H1 (cell line): ENCODE measurements at regions not wholly inside any gene's neighbourhood (a gene's known extent, or its start where the extent isn't known, plus 50 kb on each side); places are given as distances from the start of the nearest gene placed in this dataset.

Experiments
- CTCF ChIA-PET: fragments of 300-600 bp; sonication (Branson Sonifier 250); formaldehyde crosslinking; loops from one replicate; lab custom pipeline; 2021; ENCODE audit not compliant: partially characterized antibody; lab: Charles Lee
- POLR2A ChIA-PET: fragments of 300-600 bp; sonication (Branson Sonifier 250); formaldehyde crosslinking; loops from one replicate; lab custom pipeline; 2021; ENCODE audit warnings: inconsistent platforms; ENCODE audit not compliant: partially characterized antibody; lab: Charles Lee
- DNase-seq, 2 experiments: peaks; one replicate each; pipeline versions ENCODE4 v3.0.0 to v3.0.0-alpha.2; 2010 to 2022; ENCODE audit warnings: low spot score in 2 of 2, low read depth in 1 of 2, mixed read lengths in 1 of 2
- FAIRE-seq: peaks from 2 replicates; lab custom pipeline; 2011; peaks lifted over from hg19 to GRCh38; lab: Jason Lieb, UNC
- H2AFZ ChIP-seq: 2 replicates; pipeline ENCODE4 v1.8.1; 2012; ENCODE audit warnings: low read length, inconsistent platforms
- H2AK5ac ChIP-seq: 2 replicates; pipeline ENCODE4 v1.6.1; 2013; ENCODE audit warnings: low read depth, low read length
- H2BK120ac ChIP-seq: replicated peaks from 2 replicates; pipeline ENCODE3; 2013; ENCODE audit warnings: low read depth, low read length, inconsistent platforms
- H2BK12ac ChIP-seq: 2 replicates; pipeline ENCODE4 v1.6.1; 2013; ENCODE audit warnings: low read depth, low read length
- H2BK15ac ChIP-seq: 2 replicates; pipeline ENCODE4 v1.6.1; 2013; ENCODE audit warnings: low read length
- H2BK20ac ChIP-seq: 2 replicates; pipeline ENCODE4 v1.6.1; 2013; ENCODE audit warnings: low read length
- H2BK5ac ChIP-seq: 2 replicates; pipeline ENCODE4 v1.6.1; 2013; ENCODE audit warnings: low read depth, low read length
- H3K14ac ChIP-seq: 2 replicates; pipeline ENCODE4 v1.6.1; 2013; ENCODE audit warnings: inconsistent platforms; ENCODE audit not compliant: insufficient read length
- H3K18ac ChIP-seq: 2 replicates; pipeline ENCODE4 v1.6.1; 2013; ENCODE audit warnings: low read length; ENCODE audit errors: extremely low read depth
- H3K23ac ChIP-seq: 2 replicates; pipeline ENCODE4 v1.6.1; 2013; ENCODE audit warnings: inconsistent platforms; ENCODE audit not compliant: insufficient read length
- H3K23me2 ChIP-seq: 2 replicates; pipeline ENCODE4 v1.6.1; 2013; ENCODE audit warnings: low read depth, low read length
- H3K27ac ChIP-seq: 2 replicates; pipeline ENCODE4 v1.6.1; 2011; ENCODE audit warnings: low read depth, low read length, inconsistent platforms
- H3K27me3 ChIP-seq, 4 experiments: replicated peaks in 1 of 4; 1 replicate in 1 of 4; 2 replicates in 3 of 4; pipeline versions ENCODE4 v1.6.1 to v1.8.1; 2011 to 2013; ENCODE audit warnings: low read length in 3 of 4, mild to moderate bottlenecking in 3 of 4, inconsistent platforms in 2 of 4, mixed read lengths in 2 of 4, moderate library complexity in 1 of 4; ENCODE audit not compliant: control insufficient read depth in 3 of 4, insufficient read depth in 3 of 4; ENCODE audit errors: extremely low read depth in 1 of 4
- H3K36me3 ChIP-seq, 4 experiments: 2 replicates each; pipeline versions ENCODE4 v1.6.1 to v1.8.1; 2011 to 2013; ENCODE audit warnings: mild to moderate bottlenecking in 4 of 4, low read length in 3 of 4, moderate library complexity in 2 of 4, control low read depth in 1 of 4, inconsistent platforms in 1 of 4; ENCODE audit not compliant: insufficient read depth in 4 of 4, control insufficient read depth in 2 of 4
- H3K4ac ChIP-seq: replicated peaks from 2 replicates; pipeline ENCODE3; 2013; ENCODE audit warnings: low read length, low read depth, mixed read lengths, inconsistent platforms; ENCODE audit not compliant: insufficient read length
- H3K4me1 ChIP-seq, 4 experiments: replicated peaks in 1 of 4; 1 replicate in 1 of 4; 2 replicates in 3 of 4; pipeline versions ENCODE4 v1.6.1 to v1.8.1; 2011 to 2013; ENCODE audit warnings: low read length in 3 of 4, inconsistent platforms in 2 of 4, mixed read lengths in 1 of 4; ENCODE audit not compliant: insufficient read depth in 4 of 4, control insufficient read depth in 3 of 4
- H3K4me2 ChIP-seq, 2 experiments: 2 replicates each; pipeline versions ENCODE4 v1.6.1 to v1.8.1; 2011 to 2013; ENCODE audit warnings: low read depth in 2 of 2, low read length in 2 of 2, control low read depth in 1 of 2, inconsistent platforms in 1 of 2, mild to moderate bottlenecking in 1 of 2; ENCODE audit not compliant: insufficient read depth in 1 of 2
- H3K4me3 ChIP-seq, 4 experiments: fragments of 200-600, 300-600 bp in 1 of 4; sonication (generic), shearing (Covaris generic), sonication (Bioruptor Twin) in 1 of 4; 2 replicates each; pipeline versions ENCODE4 v1.5.1 to v1.8.1; 2011 to 2016; ENCODE audit warnings: low read length in 4 of 4, low read depth in 3 of 4, control low read depth in 2 of 4, inconsistent platforms in 2 of 4, mild to moderate bottlenecking in 2 of 4, mixed read lengths in 1 of 4, moderate library complexity in 1 of 4; ENCODE audit not compliant: insufficient read depth in 2 of 4; ENCODE audit errors: extremely low read depth in 1 of 4
- H3K56ac ChIP-seq: replicated peaks from 2 replicates; pipeline ENCODE3; 2013; ENCODE audit warnings: low read depth, mild to moderate bottlenecking, mixed read lengths, low read length, inconsistent platforms; ENCODE audit not compliant: insufficient read length
- H3K79me1 ChIP-seq: 2 replicates; pipeline ENCODE4 v1.6.1; 2013; ENCODE audit warnings: low read depth, low read length, control low read depth
- H3K79me2 ChIP-seq, 2 experiments: 2 replicates each; pipeline versions ENCODE4 v1.6.1 to v1.8.1; 2012 to 2013; ENCODE audit warnings: low read length in 2 of 2, mild to moderate bottlenecking in 2 of 2, inconsistent platforms in 1 of 2; ENCODE audit not compliant: insufficient read depth in 2 of 2, control insufficient read depth in 1 of 2
- H3K9ac ChIP-seq, 4 experiments: replicated peaks in 1 of 4; 1 replicate in 1 of 4; 2 replicates in 3 of 4; pipeline versions ENCODE4 v1.6.1 to v1.8.1; 2011 to 2013; ENCODE audit warnings: low read depth in 3 of 4, low read length in 3 of 4, control low read depth in 2 of 4, mild to moderate bottlenecking in 2 of 4, moderate library complexity in 2 of 4, inconsistent platforms in 1 of 4; ENCODE audit errors: extremely low read depth in 1 of 4
- H3K9me3 ChIP-seq, 2 experiments: 2 replicates each; pipeline versions ENCODE4 v1.6.1 to v1.8.1; 2012 to 2013; ENCODE audit warnings: mild to moderate bottlenecking in 2 of 2, moderate library complexity in 2 of 2, control low read depth in 1 of 2, inconsistent platforms in 1 of 2, low read depth in 1 of 2, low read length in 1 of 2, mixed read lengths in 1 of 2; ENCODE audit not compliant: insufficient read depth in 2 of 2
- H4K20me1 ChIP-seq, 2 experiments: replicated peaks in 1 of 2; 2 replicates each; pipeline versions ENCODE3 to v1.8.1; 2011 to 2013; ENCODE audit warnings: inconsistent platforms in 2 of 2, low read length in 2 of 2, mild to moderate bottlenecking in 1 of 2; ENCODE audit not compliant: insufficient read depth in 2 of 2, control insufficient read depth in 1 of 2
- H4K5ac ChIP-seq: 2 replicates; pipeline ENCODE4 v1.6.1; 2013; ENCODE audit warnings: low read length, low read depth, mixed read lengths, inconsistent platforms; ENCODE audit not compliant: insufficient read length
- H4K8ac ChIP-seq: 2 replicates; pipeline ENCODE4 v1.8.0; 2013; ENCODE audit warnings: mild to moderate bottlenecking, moderate library complexity, low read length, inconsistent platforms; ENCODE audit not compliant: insufficient read depth; ENCODE audit errors: extremely low read depth
- H4K91ac ChIP-seq: replicated peaks from 2 replicates; pipeline ENCODE3; 2013; ENCODE audit warnings: low read length, mixed read lengths, inconsistent platforms; ENCODE audit not compliant: insufficient read length
- BRCA1 ChIP-seq: IDR thresholded peaks from 2 replicates; pipeline ENCODE4 v1.6.1; 2012; ENCODE audit warnings: low read depth, low read length, improper control_type of control experiment
- CBX8 ChIP-seq: fragments of 300-800, 300-1000 bp; sonication (generic); IDR thresholded peaks from 2 replicates; pipeline ENCODE4 v1.7.1; 2016; ENCODE audit warnings: low read depth, low read length, borderline replicate concordance
- CHD1 ChIP-seq: IDR thresholded peaks from 2 replicates; pipeline ENCODE4 v1.6.1; 2012; ENCODE audit warnings: low read depth, low read length, improper control_type of control experiment
- CTBP2 ChIP-seq: IDR thresholded peaks from 2 replicates; pipeline ENCODE4 v1.7.0; 2011; ENCODE audit warnings: borderline replicate concordance, mild to moderate bottlenecking, moderate library complexity, mixed read lengths, low read length; ENCODE audit not compliant: insufficient read depth, insufficient read length
- EP300 ChIP-seq, 2 experiments: IDR thresholded peaks; 1 replicate in 1 of 2; 2 replicates in 1 of 2; pipeline ENCODE4 v1.6.1; 2011 to 2012; ENCODE audit warnings: low read depth in 2 of 2, low read length in 2 of 2, mild to moderate bottlenecking in 2 of 2, borderline replicate concordance in 1 of 2, inconsistent platforms in 1 of 2, moderate library complexity in 1 of 2
- HDAC6 ChIP-seq: IDR thresholded peaks from one replicate; pipeline ENCODE4 v1.7.1; 2012; ENCODE audit warnings: low read depth, mild to moderate bottlenecking, inconsistent platforms, low read length, moderate library complexity
- KDM4A ChIP-seq: IDR thresholded peaks from one replicate; pipeline ENCODE4 v1.7.1; 2012; ENCODE audit warnings: low read depth, mild to moderate bottlenecking, moderate library complexity, low read length, inconsistent platforms; ENCODE audit not compliant: severe bottlenecking
- POLR2A ChIP-seq, 2 experiments: IDR thresholded peaks; 1 replicate in 1 of 2; 2 replicates in 1 of 2; pipeline ENCODE4 v1.6.1; 2011; ENCODE audit warnings: low read depth in 2 of 2, low read length in 2 of 2, mild to moderate bottlenecking in 2 of 2; ENCODE audit errors: control extremely low read depth in 1 of 2
- RXRA ChIP-seq: IDR thresholded peaks from 2 replicates; pipeline ENCODE4 v1.6.1; 2011; ENCODE audit warnings: low read depth, mild to moderate bottlenecking, low read length, moderate library complexity; ENCODE audit not compliant: insufficient read depth
- SIN3A ChIP-seq, 2 experiments: IDR thresholded peaks in 1 of 2; conservative IDR thresholded peaks in 1 of 2; 2 replicates each; pipeline ENCODE4 v1.6.1; 2011 to 2012; ENCODE audit warnings: low read length in 2 of 2, improper control_type of control experiment in 1 of 2, low read depth in 1 of 2, mild to moderate bottlenecking in 1 of 2
- TEAD4 ChIP-seq: IDR thresholded peaks from 2 replicates; pipeline ENCODE4 v1.6.1; 2012; ENCODE audit warnings: low read depth, low read length, inconsistent platforms, mixed read lengths
- WGBS, 2 experiments: shearing (Covaris generic) in 1 of 2; methylation state at CpG; one replicate each; pipeline versions ENCODE4 v1.1.6 to v1.1.7; 2013 to 2015; ENCODE audit warnings: low lambda C conversion rate in 2 of 2, mixed read lengths in 2 of 2, inconsistent platforms in 1 of 2, low coverage in 1 of 2, missing lambda C conversion rate in 1 of 2; ENCODE audit not compliant: insufficient replicate concordance in 2 of 2, insufficient coverage in 1 of 2, insufficient read length in 1 of 2; ENCODE audit errors: extremely low coverage in 1 of 2, missing lambda C conversion rate in 1 of 2; 5-methylcytosine and 5-hydroxymethylcytosine counted together
- TF ChIP-seq, protein P1 (sequence below): IDR thresholded peaks from 2 replicates; pipeline ENCODE4 v1.6.1; 2011; ENCODE audit warnings: low read depth, mild to moderate bottlenecking, low read length; ENCODE audit not compliant: insufficient read depth
- TF ChIP-seq, protein P2 (sequence below): IDR thresholded peaks from 2 replicates; pipeline ENCODE4 v1.6.1; 2012; ENCODE audit warnings: inconsistent platforms

DNA sequence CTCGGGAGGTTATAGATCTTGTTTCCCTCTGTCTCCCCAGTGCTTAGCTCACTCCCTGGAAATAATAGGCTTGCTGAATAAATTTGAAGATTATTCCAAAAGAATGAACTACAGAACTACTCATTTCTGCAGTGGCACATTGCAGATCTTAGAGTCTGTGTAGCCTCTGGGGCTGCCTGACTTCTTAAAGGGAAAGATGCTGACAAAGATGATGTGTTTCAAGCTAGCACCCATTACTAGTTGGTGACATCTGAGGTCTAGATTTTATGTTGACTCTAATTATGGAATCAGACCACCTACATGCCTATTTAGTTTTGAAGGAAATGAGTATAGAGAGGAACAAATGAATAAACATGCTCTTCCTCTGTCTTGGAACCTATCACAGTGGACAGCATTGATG is 123.7 kb upstream of the KCNIP4 start:
- Histone ChIP-seq H2AK5ac (no peak overlapping the region), H3K4me1 (no peaks in the 10 kb centered on the region), H2BK15ac (no peak overlapping the region), H3K9ac (no peak overlapping the region), H3K4ac (no peak overlapping the region), H3K56ac (no peak overlapping the region), H2BK120ac (no peak overlapping the region), H4K20me1 (no peaks in the 10 kb centered on the region), H2BK5ac (no peak overlapping the region), H2BK12ac (no peak overlapping the region), H2AFZ (no peak overlapping the region), H3K36me3 (no peaks in the 10 kb centered on the region), H3K9me3 (peaks cover 5 to 6% of the 10 kb centered on the region in 2 experiments; a peak in 3 of 4 replicates), H4K91ac (no peak overlapping the region), H3K79me1 (no peaks in the 10 kb centered on the region), H3K27me3 (no peaks in the 10 kb centered on the region), H4K8ac (no peak overlapping the region), H3K27ac (no peak overlapping the region), H3K4me2 (no peak overlapping the region), H2BK20ac (no peak overlapping the region), H3K23ac (no peak overlapping the region), H4K5ac (no peak overlapping the region), H3K18ac (no peak overlapping the region), H3K23me2 (no peaks in the 10 kb centered on the region), H3K79me2 (no peaks in the 10 kb centered on the region), H3K14ac (no peak overlapping the region), H3K4me3 (no peak overlapping the region)
- no peak for FAIRE-seq
- POLR2A ChIA-PET: no interaction called here
- DNase-seq: no peak
- WGBS, 2 experiments: 94% methylated on average over 1 of the region's 1 CpG; no CpG with 5 or more reads in 1 of the 2 experiments
- CTCF ChIA-PET: interaction anchor here (1.2 kb wide), 2 partner anchors 20 to 317 kb away, joined by 3 to 5 read pairs; no protein-coding TSS in a partner anchor
- TF ChIP-seq, protein P1, sequence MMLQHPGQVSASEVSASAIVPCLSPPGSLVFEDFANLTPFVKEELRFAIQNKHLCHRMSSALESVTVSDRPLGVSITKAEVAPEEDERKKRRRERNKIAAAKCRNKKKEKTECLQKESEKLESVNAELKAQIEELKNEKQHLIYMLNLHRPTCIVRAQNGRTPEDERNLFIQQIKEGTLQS: no peak
- TF ChIP-seq KDM4A (no peak), SIN3A (conservative IDR thresholded peaks at IDR 0.05 in 1 of 2, IDR thresholded peaks at IDR 0.05 in 1 of 2; ENCODE audit: low read depth in 1 of 2, low read length in 2 of 2) (no peak), CBX8 (no peak), HDAC6 (no peak), BRCA1 (no peak), CHD1 (no peak), CTBP2 (no peak), POLR2A (IDR thresholded peaks at IDR 0.05; ENCODE audit: control extremely low read depth in 1 of 2, low read depth in 2 of 2, low read length in 2 of 2) (no peak), TEAD4 (no peak), RXRA (no peak), EP300 (IDR thresholded peaks at IDR 0.05; ENCODE audit: borderline replicate concordance in 1 of 2, low read depth in 2 of 2, low read length in 2 of 2) (no peak)
- TF ChIP-seq, protein P2, sequence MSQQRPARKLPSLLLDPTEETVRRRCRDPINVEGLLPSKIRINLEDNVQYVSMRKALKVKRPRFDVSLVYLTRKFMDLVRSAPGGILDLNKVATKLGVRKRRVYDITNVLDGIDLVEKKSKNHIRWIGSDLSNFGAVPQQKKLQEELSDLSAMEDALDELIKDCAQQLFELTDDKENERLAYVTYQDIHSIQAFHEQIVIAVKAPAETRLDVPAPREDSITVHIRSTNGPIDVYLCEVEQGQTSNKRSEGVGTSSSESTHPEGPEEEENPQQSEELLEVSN: no peak
